OCI-LY3 (cell line): ENCODE measurements at regions not wholly inside any gene's neighbourhood (a gene's known extent, or its start where the extent isn't known, plus 50 kb on each side); places are given as distances from the start of the nearest gene placed in this dataset.

Experiments
- H2AFZ ChIP-seq: fragments of 200-600, 300-600 bp; shearing (Covaris generic); 2 replicates; pipeline ENCODE4 v1.6.0; 2014; ENCODE audit warnings: antibody characterized with exemption, low read depth, low read length
- H3K27ac ChIP-seq: fragments of 200-600, 300-600 bp; sonication (generic); 2 replicates; pipeline ENCODE4 v1.5.1; 2014; ENCODE audit warnings: mild to moderate bottlenecking, low read length, moderate library complexity, mixed read lengths
- H3K27me3 ChIP-seq: fragments of 200-600, 300-600 bp; sonication (generic); 2 replicates; pipeline ENCODE4 v1.6.1; 2014; ENCODE audit warnings: low read depth, low read length, mixed read lengths
- H3K36me3 ChIP-seq: fragments of 200-600, 300-600 bp; sonication (generic); replicated peaks from 2 replicates; pipeline ENCODE3; 2014; ENCODE audit warnings: low read depth, low read length, mixed read lengths
- H3K4me1 ChIP-seq: fragments of 300-600, 200-600 bp; sonication (generic); 2 replicates; pipeline ENCODE4 v1.6.1; 2014; ENCODE audit warnings: low read length, mixed read lengths
- H3K4me2 ChIP-seq: fragments of 200-600, 300-600 bp; sonication (generic); 2 replicates; pipeline ENCODE4 v1.6.1; 2014; ENCODE audit warnings: low read length, mixed read lengths
- H3K4me3 ChIP-seq: fragments of 300-600, 200-600 bp; sonication (generic); 2 replicates; pipeline ENCODE4 v1.5.1; 2014; ENCODE audit warnings: antibody characterized with exemption, mild to moderate bottlenecking, low read length, moderate library complexity
- H3K79me2 ChIP-seq: fragments of 300-600, 200-600 bp; shearing (Covaris generic); 2 replicates; pipeline ENCODE4 v1.6.1; 2014; ENCODE audit warnings: mild to moderate bottlenecking, low read length, mixed read lengths
- H3K9ac ChIP-seq: fragments of 300-600, 200-600 bp; shearing (Covaris generic); 2 replicates; pipeline ENCODE4 v1.6.0; 2014; ENCODE audit warnings: mild to moderate bottlenecking, low read length, moderate library complexity
- H3K9me3 ChIP-seq: fragments of 200-600, 300-600 bp; shearing (Covaris generic); 2 replicates; pipeline ENCODE4 v1.6.1; 2014; ENCODE audit warnings: low read length, mixed read lengths; ENCODE audit not compliant: insufficient read depth
- H4K20me1 ChIP-seq: fragments of 200-600, 300-600 bp; sonication (generic); 2 replicates; pipeline ENCODE4 v1.6.1; 2016; ENCODE audit warnings: low read length, mixed read lengths; ENCODE audit not compliant: insufficient read depth
- EZH2phosphoT487 ChIP-seq: fragments of 200-600 bp; shearing (Covaris generic); IDR thresholded peaks from 2 replicates; pipeline ENCODE4 v1.6.1; 2018; ENCODE audit warnings: antibody characterized with exemption, mixed run types, low read depth
- TF ChIP-seq, protein P1 (sequence below): fragments of 200-600, 300-600 bp; sonication (generic); IDR thresholded peaks from 2 replicates; pipeline ENCODE4 v1.5.1; 2014; ENCODE audit warnings: antibody characterized with exemption, low read length, low read depth

DNA sequence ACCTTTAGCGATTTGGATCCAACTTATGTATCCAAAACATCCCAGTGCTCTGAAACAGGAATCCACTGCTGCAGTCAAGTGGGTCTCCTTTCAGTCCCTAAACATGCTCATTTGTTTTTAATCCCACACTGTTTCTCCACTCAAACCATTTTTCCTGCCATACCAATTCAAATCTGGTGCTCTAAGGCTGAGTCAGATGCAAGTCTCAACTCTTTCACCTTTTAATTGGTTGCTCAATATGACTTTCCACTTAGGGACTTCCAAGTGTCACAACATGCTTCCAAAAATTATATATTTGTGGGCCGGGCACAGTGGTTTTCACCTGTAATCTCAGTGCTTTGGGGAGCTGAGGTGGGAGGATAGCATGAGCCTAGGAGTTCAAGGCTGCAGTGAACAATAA is 113.4 kb upstream of the TANK start:
- H3K4me1 ChIP-seq, result no peaks in the 10 kb centered on the region
- H3K79me2 ChIP-seq, result no peaks in the 10 kb centered on the region
- H3K27ac ChIP-seq, result no peak overlapping the region
- peaks cover 4% of the 10 kb centered on the region; the same call in 1 of the 2 replicates for H3K27me3 ChIP-seq
- no peak overlapping the region for H3K9ac ChIP-seq
- H4K20me1 ChIP-seq, result no peaks in the 10 kb centered on the region
- H3K9me3 ChIP-seq, result no peaks in the 10 kb centered on the region
- no peak overlapping the region for H3K4me2 ChIP-seq
- no peaks in the 10 kb centered on the region for H3K36me3 ChIP-seq
- no peak overlapping the region for H2AFZ ChIP-seq
- no peak overlapping the region for H3K4me3 ChIP-seq
- TF ChIP-seq, protein P1, sequence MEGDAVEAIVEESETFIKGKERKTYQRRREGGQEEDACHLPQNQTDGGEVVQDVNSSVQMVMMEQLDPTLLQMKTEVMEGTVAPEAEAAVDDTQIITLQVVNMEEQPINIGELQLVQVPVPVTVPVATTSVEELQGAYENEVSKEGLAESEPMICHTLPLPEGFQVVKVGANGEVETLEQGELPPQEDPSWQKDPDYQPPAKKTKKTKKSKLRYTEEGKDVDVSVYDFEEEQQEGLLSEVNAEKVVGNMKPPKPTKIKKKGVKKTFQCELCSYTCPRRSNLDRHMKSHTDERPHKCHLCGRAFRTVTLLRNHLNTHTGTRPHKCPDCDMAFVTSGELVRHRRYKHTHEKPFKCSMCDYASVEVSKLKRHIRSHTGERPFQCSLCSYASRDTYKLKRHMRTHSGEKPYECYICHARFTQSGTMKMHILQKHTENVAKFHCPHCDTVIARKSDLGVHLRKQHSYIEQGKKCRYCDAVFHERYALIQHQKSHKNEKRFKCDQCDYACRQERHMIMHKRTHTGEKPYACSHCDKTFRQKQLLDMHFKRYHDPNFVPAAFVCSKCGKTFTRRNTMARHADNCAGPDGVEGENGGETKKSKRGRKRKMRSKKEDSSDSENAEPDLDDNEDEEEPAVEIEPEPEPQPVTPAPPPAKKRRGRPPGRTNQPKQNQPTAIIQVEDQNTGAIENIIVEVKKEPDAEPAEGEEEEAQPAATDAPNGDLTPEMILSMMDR, result no peak
- no peak for TF ChIP-seq EZH2phosphoT487

DNA sequence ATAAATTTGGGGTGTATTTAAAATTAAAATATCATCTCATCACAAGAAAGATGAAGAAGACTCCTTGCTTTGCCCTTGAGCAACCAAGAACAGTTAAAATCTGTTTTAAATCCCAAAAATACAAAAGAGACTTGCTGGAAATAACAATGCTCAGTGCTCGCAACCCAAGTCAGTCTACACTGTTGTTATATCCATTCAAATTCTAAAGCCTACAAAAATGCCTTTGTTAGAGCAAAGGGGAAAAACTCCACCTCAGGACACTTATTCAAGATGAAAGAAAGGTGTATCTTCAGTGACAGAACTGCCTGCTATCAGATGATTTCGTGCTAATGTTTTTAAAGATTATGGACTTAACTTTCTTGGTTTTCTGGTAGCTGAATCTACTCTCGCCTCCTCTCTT is 111.9 kb upstream of the TANK start:
- H3K36me3 ChIP-seq, result no peaks in the 10 kb centered on the region
- no peak overlapping the region for H3K4me3 ChIP-seq
- H3K79me2 ChIP-seq, result no peaks in the 10 kb centered on the region
- no peak overlapping the region for H3K27ac ChIP-seq
- no peak overlapping the region for H3K9ac ChIP-seq
- H3K27me3 ChIP-seq, result peaks cover 4% of the 10 kb centered on the region; the same call in 1 of the 2 replicates
- H3K4me2 ChIP-seq, result no peak overlapping the region
- H3K4me1 ChIP-seq, result no peaks in the 10 kb centered on the region
- H2AFZ ChIP-seq, result no peak overlapping the region
- no peaks in the 10 kb centered on the region for H3K9me3 ChIP-seq
- H4K20me1 ChIP-seq, result no peaks in the 10 kb centered on the region
- TF ChIP-seq, protein P1, result no peak
- no peak for TF ChIP-seq EZH2phosphoT487

DNA sequence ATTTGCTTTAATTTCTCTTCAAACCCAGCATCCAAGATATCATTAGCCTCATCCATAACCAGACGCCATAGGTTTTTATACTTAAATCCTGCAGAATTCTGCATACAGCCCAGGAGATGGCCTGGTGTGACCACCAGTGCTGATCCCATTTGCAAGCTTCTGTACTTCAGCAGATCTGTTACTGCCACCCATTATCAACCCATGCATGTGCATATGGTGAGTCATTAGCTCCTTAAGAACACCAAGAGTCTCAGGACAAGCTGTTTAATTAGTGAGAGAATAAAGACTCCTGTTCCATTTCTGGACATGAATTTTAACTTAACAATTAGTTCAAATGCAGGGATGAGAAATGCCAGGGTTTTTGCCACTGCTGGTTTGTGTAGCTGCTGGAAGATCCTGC is 110.7 kb upstream of the TANK start:
- Histone ChIP-seq H3K27ac (no peak overlapping the region), H3K79me2 (no peaks in the 10 kb centered on the region), H3K4me2 (no peak overlapping the region), H3K4me1 (no peaks in the 10 kb centered on the region), H2AFZ (no peak overlapping the region), H3K4me3 (no peak overlapping the region), H4K20me1 (no peaks in the 10 kb centered on the region), H3K9me3 (no peaks in the 10 kb centered on the region), H3K27me3 (peaks cover 4% of the 10 kb centered on the region; the same call in 1 of the 2 replicates), H3K36me3 (no peaks in the 10 kb centered on the region), H3K9ac (no peak overlapping the region)
- TF ChIP-seq, protein P1, result no peak
- TF ChIP-seq EZH2phosphoT487, result no peak

DNA sequence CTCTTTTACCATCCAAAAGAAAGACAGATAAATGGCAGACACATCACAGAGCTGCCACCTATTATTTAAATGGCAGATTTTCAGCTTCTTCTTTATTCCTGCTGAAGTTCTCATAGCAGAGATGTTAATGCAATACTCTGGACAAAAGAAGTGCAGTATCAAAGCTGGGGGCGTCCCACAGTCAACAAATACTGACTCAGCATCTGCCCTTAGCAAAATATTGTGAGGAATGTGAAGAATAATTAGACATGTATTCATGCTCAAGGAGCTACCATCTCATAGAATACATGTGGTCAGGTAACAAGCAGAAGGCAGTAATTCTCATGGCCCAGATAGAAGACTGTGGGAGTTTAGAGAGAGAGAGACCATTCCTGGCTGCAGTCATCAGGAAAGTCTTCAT is 108.0 kb upstream of the TANK start:
- TF ChIP-seq, protein P1, result no peak
- TF ChIP-seq EZH2phosphoT487, result no peak
- Histone ChIP-seq H3K4me3 (no peak overlapping the region), H3K9ac (no peak overlapping the region), H3K4me2 (no peak overlapping the region), H3K9me3 (peaks cover 4% of the 10 kb centered on the region; the same call in 1 of the 2 replicates), H2AFZ (no peak overlapping the region), H3K27me3 (peaks cover 4% of the 10 kb centered on the region; the same call in 1 of the 2 replicates), H3K4me1 (no peaks in the 10 kb centered on the region), H3K36me3 (no peaks in the 10 kb centered on the region), H3K27ac (no peak overlapping the region), H4K20me1 (no peaks in the 10 kb centered on the region), H3K79me2 (no peaks in the 10 kb centered on the region)
